GM23338 (cell line): ENCODE measurements at regions not wholly inside any gene's neighbourhood (a gene's known extent, or its start where the extent isn't known, plus 50 kb on each side); places are given as distances from the start of the nearest gene placed in this dataset.

Experiments
- ATAC-seq: fragments of 200-7000 bp; cut with Tn5 transposase; 3 replicates; pipeline ENCODE4 v1.9.1; 2020
- DNase-seq: peaks from one replicate; pipeline ENCODE4 v3.0.0-alpha.2; 2015; ENCODE audit warnings: low spot score
- H2AFZ ChIP-seq: fragments of 200-600 bp; sonication (generic); 2 replicates; pipeline ENCODE4 v1.8.0; 2016; ENCODE audit warnings: antibody characterized with exemption, mild to moderate bottlenecking, moderate library complexity
- H3F3A ChIP-seq: fragments of 200-600 bp; sonication (generic); replicated peaks from 2 replicates; pipeline ENCODE4 v1.8.0; 2017; ENCODE audit warnings: antibody characterized with exemption, mixed run types, low read depth
- H3K27ac ChIP-seq: fragments of 200-600 bp; sonication (generic); 2 replicates; pipeline ENCODE4 v1.6.1; 2016; ENCODE audit warnings: low read depth
- H3K27me3 ChIP-seq: fragments of 200-600 bp; sonication (generic); 2 replicates; pipeline ENCODE4 v1.8.0; 2016; ENCODE audit warnings: mild to moderate bottlenecking, mixed run types, moderate library complexity; ENCODE audit not compliant: insufficient read depth
- H3K36me3 ChIP-seq: fragments of 200-600 bp; sonication (generic); 2 replicates; pipeline ENCODE4 v1.8.0; 2016; ENCODE audit warnings: mild to moderate bottlenecking; ENCODE audit not compliant: insufficient read depth
- H3K4me1 ChIP-seq: fragments of 200-600 bp; sonication (generic); 2 replicates; pipeline ENCODE4 v1.8.0; 2016; ENCODE audit warnings: mild to moderate bottlenecking, moderate library complexity; ENCODE audit not compliant: insufficient read depth
- H3K4me2 ChIP-seq: fragments of 200-600 bp; sonication (generic); 2 replicates; pipeline ENCODE4 v1.7.1; 2017; ENCODE audit warnings: mixed run types
- H3K4me3 ChIP-seq: fragments of 200-600 bp; sonication (generic); 2 replicates; pipeline ENCODE4 v1.6.1; 2016; ENCODE audit warnings: mixed run types
- H3K79me2 ChIP-seq: fragments of 200-600 bp; sonication (generic); replicated peaks from 2 replicates; pipeline ENCODE4 v1.8.0; 2017; ENCODE audit warnings: mild to moderate bottlenecking; ENCODE audit not compliant: insufficient read depth
- H3K9me2 ChIP-seq: fragments of 200-600 bp; sonication (generic); 2 replicates; pipeline ENCODE4 v1.8.0; 2017; ENCODE audit not compliant: insufficient read depth
- H4K20me1 ChIP-seq: fragments of 200-600 bp; sonication (generic); replicated peaks from 2 replicates; pipeline ENCODE4 v1.8.0; 2017; ENCODE audit warnings: mild to moderate bottlenecking; ENCODE audit not compliant: insufficient read depth
- H3K27ac Mint-ChIP-seq: 2 replicates; pipeline ENCODE4 v1.8.0; 2020; ENCODE audit warnings: inconsistent platforms, mild to moderate bottlenecking, moderate library complexity, mixed read lengths
- H3K27me3 Mint-ChIP-seq: 3 replicates; pipeline ENCODE4 v1.8.0; 2022; ENCODE audit warnings: low read depth, mild to moderate bottlenecking, moderate library complexity, mixed read lengths, inconsistent platforms; ENCODE audit not compliant: insufficient read depth, poor library complexity
- H3K36me3 Mint-ChIP-seq: 3 replicates; pipeline ENCODE4 v1.8.0; 2021; ENCODE audit warnings: low read depth, mild to moderate bottlenecking, inconsistent platforms, moderate library complexity, mixed read lengths
- H3K4me1 Mint-ChIP-seq: 3 replicates; pipeline ENCODE4 v1.8.0; 2020; ENCODE audit warnings: mild to moderate bottlenecking, inconsistent platforms, mixed read lengths
- H3K4me3 Mint-ChIP-seq: 3 replicates; pipeline ENCODE4 v1.8.0; 2021; ENCODE audit warnings: moderate library complexity, mild to moderate bottlenecking, inconsistent platforms, mixed read lengths
- H3K9me3 Mint-ChIP-seq: 3 replicates; pipeline ENCODE4 v1.8.0; 2020; ENCODE audit warnings: moderate library complexity, mild to moderate bottlenecking, inconsistent platforms, mixed read lengths
- CTCF ChIP-seq, 2 experiments: fragments of 200-600 bp in 1 of 2; sonication (generic) in 1 of 2; conservative IDR thresholded peaks; 2 replicates each; pipeline versions ENCODE4 v1.5.1 to v1.6.1; 2016 to 2017; ENCODE audit warnings: antibody characterized with exemption in 2 of 2, low read depth in 2 of 2, mild to moderate bottlenecking in 2 of 2, moderate library complexity in 1 of 2
- EZH2 ChIP-seq: fragments of 200-600 bp; sonication (generic); IDR thresholded peaks from one replicate; pipeline ENCODE4 v1.8.0; 2017; ENCODE audit warnings: antibody characterized with exemption, mild to moderate bottlenecking, low read depth; ENCODE audit not compliant: unreplicated experiment
- EZH2phosphoT487 ChIP-seq: fragments of 200-600 bp; sonication (generic); IDR thresholded peaks from one replicate; pipeline ENCODE4 v1.8.1; 2018; ENCODE audit warnings: antibody characterized with exemption; ENCODE audit not compliant: unreplicated experiment
- JUNB ChIP-seq: IDR thresholded peaks from one replicate; pipeline ENCODE4 v1.6.1; 2016; ENCODE audit warnings: antibody characterized with exemption; ENCODE audit not compliant: unreplicated experiment
- NANOG ChIP-seq: IDR thresholded peaks from 2 replicates; pipeline ENCODE4 v1.6.1; 2016; ENCODE audit warnings: antibody characterized with exemption, borderline replicate concordance
- STAT1 ChIP-seq: IDR thresholded peaks from one replicate; pipeline ENCODE4 v1.6.1; 2016; ENCODE audit warnings: antibody characterized with exemption; ENCODE audit not compliant: unreplicated experiment
- ZNF331 ChIP-seq: fragments of 250-450 bp; sonication (Bioruptor Pico); IDR thresholded peaks from 2 replicates; pipeline ENCODE4 v1.5.0; 2020; ENCODE audit warnings: low read depth, mild to moderate bottlenecking, moderate library complexity
- ZNF462 ChIP-seq: fragments of 250-450 bp; sonication (Bioruptor Pico); IDR thresholded peaks from 2 replicates; pipeline ENCODE4 v1.5.0; 2020; ENCODE audit warnings: mild to moderate bottlenecking, moderate library complexity

- TF ChIP-seq ZNF462 (no peak), NANOG (no peak), EZH2 (no peak), CTCF (conservative IDR thresholded peaks at IDR 0.05; ENCODE audit: low read depth in 2 of 2) (no peak), ZNF331 (CRISPR knock-in tag) (no peak), JUNB (no peak)
These were observed 523.2 kb downstream of the SOX2 start (continued) for GRCh38 chr3:182234881-182235280.

- ATAC-seq = no peak
- no peaks in the 10 kb centered on the region for H3K79me2 ChIP-seq
- H3K36me3 Mint-ChIP-seq = no peaks in the 10 kb centered on the region
- peaks cover 7% of the 10 kb centered on the region for H3K4me1 ChIP-seq
- no peak overlapping the region for H3K4me3 Mint-ChIP-seq
- H3K9me3 Mint-ChIP-seq = no peaks in the 10 kb centered on the region
- no peak overlapping the region for H3K4me3 ChIP-seq
- no peaks in the 10 kb centered on the region for H3K27me3 ChIP-seq
- H3K27ac ChIP-seq = no peak overlapping the region
- H3F3A ChIP-seq = no peaks in the 10 kb centered on the region
- H3K27me3 Mint-ChIP-seq = no peaks in the 10 kb centered on the region
- no peaks in the 10 kb centered on the region for H3K36me3 ChIP-seq
- TF ChIP-seq EZH2phosphoT487 (no peak), STAT1 (no peak), JUNB (no peak), NANOG (no peak)
- H3K4me1 Mint-ChIP-seq = peaks cover 35% of the 10 kb centered on the region
- no peaks in the 10 kb centered on the region for H3K9me2 ChIP-seq
- no peak for DNase-seq
- no peak overlapping the region for H3K4me2 ChIP-seq
- H2AFZ ChIP-seq = no peak overlapping the region
- H3K27ac Mint-ChIP-seq = no peak overlapping the region
- no peaks in the 10 kb centered on the region for H4K20me1 ChIP-seq
These were observed 523.8 kb downstream of the SOX2 start for GRCh38 chr3:182235504-182235903.
